Natural killer cell treated with Interleukin-12 subunit alpha and Interleukin-12 subunit beta and Interleukin-15 and Interleukin-18, amount 100 ng/mL, for 72 hours (primary cell): ENCODE measurements at regions not wholly inside any gene's neighbourhood (a gene's known extent, or its start where the extent isn't known, plus 50 kb on each side); places are given as distances from the start of the nearest gene placed in this dataset.
"Not testable (repeated sequence)": the region's sequence is repeated elsewhere in the genome, so short reads cannot be mapped to it uniquely, and the experiment has no call there.

Source experiments
- ATAC-seq, 2 donors: fragments of 150-1000 bp; cut with Tn5 transposase in 1 of 2; sonication (Bioruptor Pico), chemical (Tn5 transposase) in 1 of 2; 2 replicates each; pipeline ENCODE4 v1.10.0; 2021
- DNase-seq: peaks from one replicate; pipeline ENCODE4 v3.0.0; 2022; ENCODE audit warnings: low spot score
- H3K27ac Mint-ChIP-seq, 2 donors: 1 replicate in 1 of 2; 2 replicates in 1 of 2; pipeline ENCODE4 v1.8.0; 2022; ENCODE audit warnings: mixed read lengths in 2 of 2, mild to moderate bottlenecking in 1 of 2, moderate library complexity in 1 of 2
- H3K27me3 Mint-ChIP-seq, 2 donors: 1 replicate in 1 of 2; 2 replicates in 1 of 2; pipeline ENCODE4 v1.8.0; 2022; ENCODE audit warnings: mixed read lengths in 2 of 2
- H3K36me3 Mint-ChIP-seq: one replicate; pipeline ENCODE4 v1.8.0; 2022; ENCODE audit warnings: mixed read lengths
- H3K4me1 Mint-ChIP-seq, 2 donors: 1 replicate in 1 of 2; 2 replicates in 1 of 2; pipeline ENCODE4 v1.8.0; 2022; ENCODE audit warnings: low read depth in 2 of 2, mixed read lengths in 2 of 2, mild to moderate bottlenecking in 1 of 2
- H3K4me3 Mint-ChIP-seq: one replicate; pipeline ENCODE4 v1.8.0; 2022; ENCODE audit warnings: mixed read lengths
- H3K9me3 Mint-ChIP-seq: 2 replicates; pipeline ENCODE4 v1.8.0; 2022; ENCODE audit warnings: mixed read lengths

DNA sequence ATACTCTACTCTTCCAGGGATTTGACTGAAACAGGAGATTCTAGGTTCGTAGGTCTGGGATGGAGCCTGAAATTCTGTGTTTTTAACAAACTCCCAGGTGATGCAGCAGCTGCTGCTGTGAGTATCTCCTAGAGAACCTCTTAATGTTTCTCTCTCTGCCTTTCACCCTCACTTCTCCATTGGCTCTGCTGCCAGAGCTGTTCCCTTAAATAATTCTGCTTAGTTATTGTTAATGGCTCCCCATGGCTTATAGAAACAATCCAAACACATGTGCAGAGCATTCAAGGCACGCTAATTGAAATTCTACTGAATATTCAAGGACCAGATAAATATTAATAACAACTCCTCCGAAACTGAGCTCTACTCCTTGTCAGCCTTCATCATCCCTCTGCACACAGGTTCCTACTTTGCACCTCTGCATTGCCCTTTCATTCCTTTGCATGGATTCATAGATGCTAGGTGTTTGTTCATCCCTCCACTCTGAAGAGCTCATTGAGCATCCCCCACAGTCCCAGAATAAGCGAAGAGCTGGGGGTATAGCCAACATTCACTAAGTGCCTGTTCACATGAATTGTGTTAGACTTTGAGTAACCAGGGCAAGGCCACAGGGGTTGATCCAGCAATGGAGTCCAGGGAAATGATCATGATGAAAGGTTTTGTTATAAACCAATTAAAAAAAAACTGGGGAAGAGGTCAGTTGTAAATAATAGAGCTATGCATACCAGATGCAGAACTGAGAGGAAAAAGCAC is 488.4 kb upstream of the JAG1 start:
- Mint-ChIP-seq H3K9me3 (no peaks in the 10 kb centered on the region), H3K4me1 (no peaks in the 10 kb centered on the region), H3K4me3 (no peak overlapping the region), H3K36me3 (no peaks in the 10 kb centered on the region), H3K27me3 (no peaks in the 10 kb centered on the region), H3K27ac (no peak overlapping the region)
- no peak for ATAC-seq
- DNase-seq: no peak

DNA sequence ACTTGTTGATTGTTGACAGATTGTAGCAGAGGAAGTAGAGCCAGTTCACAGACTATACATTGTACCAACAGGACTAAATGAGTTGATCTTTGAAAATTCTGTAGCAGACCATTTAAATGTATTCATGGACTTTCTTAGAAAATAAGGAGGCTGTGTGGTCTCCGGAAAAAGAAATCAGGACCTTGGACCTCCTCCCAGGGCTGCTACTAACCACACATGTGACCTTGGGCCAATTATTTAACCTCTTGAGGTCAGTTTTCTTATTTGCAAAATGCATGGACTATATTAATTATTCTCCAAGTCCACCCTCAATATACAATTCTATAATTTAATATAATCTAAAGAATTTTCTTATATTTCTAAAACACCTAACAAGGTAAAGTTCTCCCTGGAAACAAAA is 492.0 kb upstream of the JAG1 start:
- no peak for ATAC-seq
- no peak for DNase-seq
- Mint-ChIP-seq H3K36me3 (no peaks in the 10 kb centered on the region), H3K27ac (no peak overlapping the region), H3K4me3 (no peak overlapping the region), H3K9me3 (peaks cover 3% of the 10 kb centered on the region), H3K27me3 (peaks cover 0 to 2% of the 10 kb centered on the region in 2 donors), H3K4me1 (no peaks in the 10 kb centered on the region)

DNA sequence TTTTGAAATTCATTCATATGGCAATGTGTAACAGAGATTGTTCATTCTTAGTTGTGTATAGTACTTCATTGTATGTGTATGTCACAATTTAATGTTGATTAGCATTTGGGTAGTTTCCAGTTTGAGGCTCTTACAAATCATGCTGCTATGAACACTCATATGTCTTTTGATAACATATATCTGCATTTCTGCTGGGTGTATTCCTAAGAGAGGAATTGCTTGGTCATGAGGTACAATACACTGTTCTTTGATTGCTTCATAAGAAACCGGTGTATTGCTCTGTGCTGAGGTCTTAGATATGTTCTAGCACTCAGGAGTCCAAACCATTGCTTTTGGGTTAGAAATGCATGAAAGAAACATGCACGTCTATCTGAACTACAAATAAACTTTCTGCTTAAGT is 492.9 kb upstream of the JAG1 start:
- Mint-ChIP-seq H3K27me3 (peaks cover 0 to 2% of the 10 kb centered on the region in 2 donors), H3K36me3 (no peaks in the 10 kb centered on the region), H3K9me3 (peaks cover 3% of the 10 kb centered on the region), H3K4me1 (no peaks in the 10 kb centered on the region), H3K4me3 (no peak overlapping the region), H3K27ac (no peak overlapping the region)
- ATAC-seq (no peak), DNase-seq (no peak)

DNA sequence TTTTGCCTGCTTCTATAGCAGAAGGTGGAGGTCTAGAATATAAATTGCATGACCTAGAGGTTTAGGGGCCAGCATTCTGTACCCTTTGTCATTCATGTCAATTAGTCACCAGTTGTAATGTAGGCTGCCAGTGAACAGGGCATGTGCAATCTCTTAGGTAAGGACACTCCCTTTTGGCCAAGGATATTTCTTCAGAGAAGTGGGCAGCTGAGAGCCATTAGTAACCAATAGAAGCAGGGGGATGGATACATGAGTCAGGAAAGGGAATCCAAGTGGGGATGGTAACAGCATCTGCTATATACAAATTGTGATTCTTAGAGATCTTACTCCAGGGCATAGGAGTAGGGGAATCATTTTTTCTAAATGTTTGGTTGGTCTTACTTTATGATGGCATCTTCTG is 494.2 kb upstream of the JAG1 start:
- Mint-ChIP-seq H3K27me3 (peaks cover 0 to 2% of the 10 kb centered on the region in 2 donors), H3K36me3 (no peaks in the 10 kb centered on the region), H3K9me3 (peaks cover 3% of the 10 kb centered on the region), H3K27ac (no peak overlapping the region), H3K4me3 (no peak overlapping the region), H3K4me1 (no peaks in the 10 kb centered on the region)
- ATAC-seq (no peak), DNase-seq (no peak)

DNA sequence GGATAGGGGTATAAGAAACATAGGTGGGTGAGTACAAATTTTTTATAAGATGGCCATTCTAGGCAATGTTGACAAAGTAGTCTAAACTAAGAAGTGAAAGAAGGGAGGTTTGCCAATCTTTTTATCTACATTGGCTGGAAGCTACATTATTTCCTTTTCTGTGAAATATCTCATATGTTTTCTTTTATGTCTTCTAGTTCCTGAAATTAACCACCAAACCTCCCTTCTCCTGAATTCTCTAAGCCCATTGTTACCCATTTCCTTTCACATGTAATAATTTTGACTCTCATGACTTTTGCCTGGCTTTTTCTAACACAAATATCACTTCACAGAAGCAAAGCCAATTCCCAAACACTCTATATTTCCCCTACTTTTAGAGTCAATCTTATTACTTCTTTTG is 496.2 kb upstream of the JAG1 start:
- Mint-ChIP-seq H3K9me3 (peaks cover 3% of the 10 kb centered on the region), H3K36me3 (no peaks in the 10 kb centered on the region), H3K4me1 (no peaks in the 10 kb centered on the region), H3K27ac (no peak overlapping the region), H3K4me3 (no peak overlapping the region), H3K27me3 (peaks cover 0 to 2% of the 10 kb centered on the region in 2 donors)
- no peak for DNase-seq
- no peak for ATAC-seq

DNA sequence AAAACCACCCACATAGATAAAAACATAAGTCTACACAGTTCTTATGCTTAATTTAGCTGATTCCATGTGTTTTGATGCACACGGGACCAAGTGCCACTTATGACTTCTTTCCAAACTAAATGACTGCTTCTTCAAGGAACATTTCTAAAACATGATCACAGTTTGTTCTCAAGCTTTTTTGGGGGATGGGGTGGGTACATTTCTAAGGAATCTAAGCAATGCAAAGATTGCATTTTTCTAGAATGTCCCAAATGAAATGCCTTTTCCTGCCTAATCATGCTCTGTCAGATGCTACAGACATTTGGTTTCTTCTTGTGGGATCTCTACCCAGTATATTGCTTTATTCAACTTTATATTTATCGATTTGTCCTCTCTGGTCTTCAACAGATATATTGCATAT is 496.8 kb upstream of the JAG1 start:
- peaks cover 6% of the 10 kb centered on the region for H3K9me3 Mint-ChIP-seq
- DNase-seq (no peak), ATAC-seq (no peak)
- no peak overlapping the region for H3K27ac Mint-ChIP-seq
- H3K36me3 Mint-ChIP-seq: no peaks in the 10 kb centered on the region
- peaks cover 0 to 2% of the 10 kb centered on the region in 2 donors for H3K27me3 Mint-ChIP-seq
- H3K4me3 Mint-ChIP-seq: no peak overlapping the region
- H3K4me1 Mint-ChIP-seq: no peaks in the 10 kb centered on the region

DNA sequence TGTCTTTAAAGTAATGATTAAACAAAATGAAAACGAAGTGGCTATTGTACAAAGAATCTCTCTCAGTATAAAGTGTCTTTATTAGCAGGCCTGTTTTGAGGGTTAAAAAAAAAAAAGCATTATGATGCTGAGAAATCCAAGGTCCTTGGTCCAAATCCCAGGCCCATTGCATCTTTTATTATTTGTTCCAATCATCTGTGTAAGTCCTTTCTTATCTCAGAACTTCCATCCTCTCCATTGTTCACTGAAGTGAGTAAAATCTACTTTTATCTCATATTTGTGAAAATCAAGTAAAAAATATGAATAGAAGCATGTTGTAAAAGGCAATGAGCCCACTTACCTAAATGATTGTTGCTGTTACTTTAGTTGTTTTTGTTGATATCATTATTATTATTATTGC is 499.1 kb upstream of the JAG1 start:
- Mint-ChIP-seq H3K27ac (no peak overlapping the region), H3K4me1 (no peaks in the 10 kb centered on the region), H3K9me3 (peaks cover 6% of the 10 kb centered on the region), H3K4me3 (no peak overlapping the region), H3K36me3 (no peaks in the 10 kb centered on the region), H3K27me3 (peaks cover 0 to 2% of the 10 kb centered on the region in 2 donors)
- no peak for DNase-seq
- no peak for ATAC-seq

DNA sequence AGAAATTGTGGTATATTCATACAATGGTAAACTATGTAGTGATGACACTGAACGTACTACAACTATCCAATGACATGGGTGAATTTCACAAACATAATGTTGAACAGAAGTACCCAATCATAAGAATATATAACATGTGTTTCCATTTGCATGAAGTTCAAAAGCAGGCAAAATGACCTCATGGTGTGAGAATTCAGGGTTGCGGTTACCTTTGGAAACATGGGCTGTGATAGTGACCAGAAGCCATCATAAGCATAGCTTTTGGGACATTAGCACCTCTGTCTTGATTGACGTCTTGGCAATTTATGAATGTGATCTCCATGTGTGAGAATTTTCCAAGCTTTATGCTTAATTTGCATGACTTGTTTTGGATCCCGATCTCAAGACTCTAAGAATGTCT is 500.1 kb upstream of the JAG1 start:
- H3K27ac Mint-ChIP-seq: no peak overlapping the region
- peaks cover 3% of the 10 kb centered on the region for H3K9me3 Mint-ChIP-seq
- no peaks in the 10 kb centered on the region for H3K36me3 Mint-ChIP-seq
- H3K4me3 Mint-ChIP-seq: no peak overlapping the region
- H3K4me1 Mint-ChIP-seq: no peaks in the 10 kb centered on the region
- no peak for ATAC-seq
- no peak for DNase-seq
- H3K27me3 Mint-ChIP-seq: no peaks in the 10 kb centered on the region

DNA sequence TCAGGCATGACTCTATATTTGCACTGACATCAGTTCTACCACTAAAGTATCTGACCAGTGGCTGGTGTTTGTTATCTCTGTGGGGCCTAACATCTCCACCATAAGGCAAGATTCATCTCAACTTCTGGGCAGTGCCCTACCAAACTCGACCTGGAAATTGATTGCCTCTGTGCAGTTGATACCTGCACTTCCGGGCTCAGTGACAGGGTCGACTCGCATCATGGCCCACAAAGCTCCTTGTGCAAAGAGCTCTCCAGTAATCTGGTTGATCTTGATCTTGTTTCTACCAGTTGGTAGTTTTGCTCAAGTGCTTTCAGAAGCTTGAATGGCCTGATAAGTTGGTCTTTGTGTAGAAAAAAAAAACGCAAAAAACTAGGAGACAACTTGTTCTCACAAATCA is 501.1 kb upstream of the JAG1 start:
- Mint-ChIP-seq H3K4me3 (no peak overlapping the region), H3K36me3 (no peaks in the 10 kb centered on the region), H3K9me3 (peaks cover 3% of the 10 kb centered on the region), H3K4me1 (no peaks in the 10 kb centered on the region), H3K27ac (no peak overlapping the region), H3K27me3 (no peaks in the 10 kb centered on the region)
- DNase-seq: no peak
- no peak for ATAC-seq

DNA sequence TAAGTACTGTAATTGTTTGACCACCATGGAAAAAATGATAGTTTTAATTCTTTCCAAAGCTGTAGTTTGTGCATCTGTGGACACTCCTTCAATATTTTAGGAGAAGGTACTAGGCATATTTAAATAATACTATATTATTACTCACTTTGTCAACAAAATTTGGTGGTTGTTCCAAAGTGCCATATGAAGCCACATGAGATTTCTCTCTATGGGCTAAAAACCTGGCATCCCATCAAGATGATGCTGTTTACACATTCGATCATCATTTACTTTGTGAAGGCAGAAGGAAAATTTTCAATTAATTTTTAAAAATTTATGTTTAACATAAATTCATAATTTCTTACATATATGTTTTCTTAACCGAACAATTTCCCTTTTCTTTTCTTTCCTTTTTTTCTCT is 502.6 kb upstream of the JAG1 start:
- Mint-ChIP-seq H3K27me3 (no peaks in the 10 kb centered on the region), H3K4me3 (no peak overlapping the region), H3K36me3 (no peaks in the 10 kb centered on the region), H3K4me1 (no peaks in the 10 kb centered on the region), H3K27ac (no peak overlapping the region), H3K9me3 (peaks cover 3% of the 10 kb centered on the region)
- ATAC-seq (no peak), DNase-seq (no peak)

DNA sequence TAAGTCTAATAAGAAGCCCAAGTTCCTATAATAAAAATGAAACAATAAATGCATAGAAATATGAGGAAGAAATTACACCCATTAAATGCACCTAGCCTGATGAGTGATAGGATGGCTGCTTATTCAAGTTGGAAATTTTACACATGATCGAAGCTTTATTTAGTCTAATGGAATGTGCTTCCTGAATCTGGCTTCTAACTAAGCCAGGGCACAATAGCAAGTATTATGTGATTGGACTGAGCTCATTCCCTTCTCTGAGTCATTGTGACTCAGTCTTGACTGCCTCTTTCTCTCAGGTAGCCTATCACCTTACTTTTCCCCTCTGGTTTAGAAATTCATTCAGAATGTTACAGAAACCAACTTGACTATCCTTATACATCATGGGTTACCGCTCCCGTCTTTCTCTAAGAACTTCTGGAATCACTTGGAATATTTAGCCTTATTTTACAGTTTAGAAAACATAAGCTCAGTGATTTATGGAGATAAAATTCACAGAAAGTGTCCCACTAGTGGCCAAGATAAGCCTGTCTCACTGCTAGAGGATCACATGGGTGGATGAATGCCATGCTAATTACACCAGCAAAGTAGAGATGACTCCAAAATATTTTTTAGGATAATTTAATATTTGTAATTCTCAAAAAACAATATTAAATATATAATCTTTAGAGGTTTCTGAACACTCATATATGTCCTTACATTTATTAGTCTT is 505.3 kb upstream of the JAG1 start:
- Mint-ChIP-seq H3K4me1 (no peaks in the 10 kb centered on the region), H3K9me3 (peaks cover 3% of the 10 kb centered on the region), H3K36me3 (no peaks in the 10 kb centered on the region), H3K4me3 (no peak overlapping the region), H3K27me3 (no peaks in the 10 kb centered on the region), H3K27ac (no peak overlapping the region)
- ATAC-seq (no peak), DNase-seq (no peak)

DNA sequence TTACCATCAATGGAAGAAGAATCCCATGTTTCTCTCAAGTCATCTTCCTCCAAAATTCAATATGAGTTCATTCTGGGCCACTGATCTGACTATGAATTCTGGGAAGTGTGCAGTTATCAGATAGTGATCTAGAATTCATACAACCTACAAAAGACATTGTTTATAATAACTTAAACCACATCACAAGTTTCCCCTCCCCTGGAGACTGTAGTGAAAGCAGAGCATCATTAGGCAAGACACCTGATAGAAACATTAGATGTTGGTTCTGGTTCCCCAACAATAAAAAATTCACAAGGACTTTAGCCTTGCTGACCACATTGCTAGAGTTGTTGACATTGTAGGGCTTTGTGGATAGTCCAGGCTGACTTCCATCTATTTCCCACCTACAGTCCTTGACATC is 506.4 kb upstream of the JAG1 start:
- ATAC-seq: no peak

DNA sequence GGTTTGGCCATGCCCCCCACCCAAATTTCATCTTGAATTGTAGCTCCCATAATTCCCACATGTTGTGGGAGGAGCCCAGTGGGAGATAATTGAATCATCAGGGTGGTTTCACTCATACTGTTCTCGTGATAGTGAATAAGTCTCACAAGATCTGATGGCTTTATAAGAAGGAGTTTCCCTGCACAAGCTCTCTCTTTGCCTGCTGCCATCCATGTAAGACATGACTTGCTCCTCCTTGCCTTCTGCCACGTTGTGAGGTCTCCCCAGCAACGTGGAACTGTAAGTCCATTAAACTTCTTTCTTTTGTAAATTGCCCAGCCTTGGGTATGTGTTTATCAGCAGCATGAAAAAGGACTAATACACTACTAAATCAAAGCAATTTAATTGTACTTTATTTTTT is 507.3 kb upstream of the JAG1 start:
- not testable (repeated sequence) for H3K4me3 Mint-ChIP-seq, H3K9me3 Mint-ChIP-seq, DNase-seq, H3K4me1 Mint-ChIP-seq, H3K27me3 Mint-ChIP-seq, ATAC-seq, H3K36me3 Mint-ChIP-seq, H3K27ac Mint-ChIP-seq

More for the DNA sequence above, 506.4 kb upstream of the JAG1 start:
- no peaks in the 10 kb centered on the region for H3K27me3 Mint-ChIP-seq
- no peaks in the 10 kb centered on the region for H3K36me3 Mint-ChIP-seq
- no peaks in the 10 kb centered on the region for H3K4me1 Mint-ChIP-seq
- no peak overlapping the region for H3K27ac Mint-ChIP-seq
- no peak overlapping the region for H3K4me3 Mint-ChIP-seq
- DNase-seq: no peak
- H3K9me3 Mint-ChIP-seq: peaks cover 9% of the 10 kb centered on the region

DNA sequence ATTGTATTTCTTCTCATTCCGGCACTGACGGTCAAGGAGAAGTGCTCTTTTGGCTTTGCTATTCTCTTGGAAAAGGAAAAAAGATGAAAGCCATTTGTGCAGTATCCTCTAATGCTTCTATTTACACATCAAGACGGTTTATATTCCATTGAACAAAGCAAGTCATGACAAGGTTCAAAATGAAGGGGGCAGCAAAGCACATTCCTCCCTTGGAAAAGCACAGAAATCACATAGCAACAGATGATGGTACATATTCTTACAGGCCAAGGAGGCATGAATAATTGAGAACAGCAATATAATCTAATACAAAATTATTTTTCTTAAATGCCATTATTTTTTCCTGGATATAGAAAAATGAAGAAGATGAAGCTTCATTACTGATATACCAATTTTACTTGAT is 508.2 kb upstream of the JAG1 start:
- no peaks in the 10 kb centered on the region for H3K36me3 Mint-ChIP-seq
- DNase-seq (no peak), ATAC-seq (no peak)
- no peak overlapping the region for H3K4me3 Mint-ChIP-seq
- H3K27me3 Mint-ChIP-seq: no peaks in the 10 kb centered on the region
- peaks cover 6% of the 10 kb centered on the region for H3K9me3 Mint-ChIP-seq
- H3K27ac Mint-ChIP-seq: no peak overlapping the region
- H3K4me1 Mint-ChIP-seq: no peaks in the 10 kb centered on the region
